ENCODE measurements at regions not wholly inside any gene's neighbourhood (a gene's known extent, or its start where the extent isn't known, plus 50 kb on each side); places are given as distances from the start of the nearest gene placed in this dataset.

GRCh38 chr7:46881507-46882127, 700.3 kb downstream of the TNS3 start:
- Histone ChIP-seq H3K9me3 (ENCODE audit: low read depth) (no peaks in the 10 kb centered on the region), H2AFZ (replicated peaks) (no peak overlapping the region), H3K4me3 (no peak overlapping the region), H3K36me3 (no peaks in the 10 kb centered on the region), H3K9ac (no peak overlapping the region), H3K27ac (no peak overlapping the region), H3K4me2 (no peak overlapping the region), H3K4me1 (no peaks in the 10 kb centered on the region), H3K27me3 (no peaks in the 10 kb centered on the region), H3K79me2 (ENCODE audit: low read depth) (no peaks in the 10 kb centered on the region), H4K20me1 (ENCODE audit: low read depth) (no peaks in the 10 kb centered on the region), H3F3A (ENCODE audit: low read depth) (no peaks in the 10 kb centered on the region)
- no peaks in the 10 kb centered on the region for H3K36me3 Mint-ChIP-seq
- peaks cover 2% of the 10 kb centered on the region for H3K27me3 Mint-ChIP-seq (ENCODE audit: insufficient read depth, low read depth)
- peaks cover 4% of the 10 kb centered on the region for H3K4me1 Mint-ChIP-seq
- H3K4me3 Mint-ChIP-seq: no peak overlapping the region
- H3K27ac Mint-ChIP-seq: no peak overlapping the region
- TF ChIP-seq CTCF (IDR thresholded peaks at IDR 0.05): no peak
- no peak for TF ChIP-seq EZH2 (IDR thresholded peaks at IDR 0.05)
- no peak for TF ChIP-seq EZH2phosphoT487 (IDR thresholded peaks at IDR 0.05)
- no peaks in the 10 kb centered on the region for H3K9me3 Mint-ChIP-seq
- DNase-seq (ENCODE audit: low spot score): peak; percentile 2

GRCh38 chr7:46880508-46881196, 701.3 kb downstream of the TNS3 start:
- no peaks in the 10 kb centered on the region for H4K20me1 ChIP-seq (ENCODE audit: low read depth)
- H3K9me3 Mint-ChIP-seq: no peaks in the 10 kb centered on the region
- no peak overlapping the region for H3K4me3 Mint-ChIP-seq
- no peak for DNase-seq (ENCODE audit: low spot score)
- peaks cover 4% of the 10 kb centered on the region for H3K4me1 Mint-ChIP-seq
- H3K4me2 ChIP-seq: no peak overlapping the region
- no peaks in the 10 kb centered on the region for H3F3A ChIP-seq (ENCODE audit: low read depth)
- H3K36me3 ChIP-seq: no peaks in the 10 kb centered on the region
- H3K27ac Mint-ChIP-seq: no peak overlapping the region
- TF ChIP-seq CTCF (IDR thresholded peaks at IDR 0.05): no peak
- no peak for TF ChIP-seq EZH2phosphoT487 (IDR thresholded peaks at IDR 0.05)
- no peak for TF ChIP-seq EZH2 (IDR thresholded peaks at IDR 0.05)
- no peaks in the 10 kb centered on the region for H3K36me3 Mint-ChIP-seq
- H3K9ac ChIP-seq: no peak overlapping the region
- H3K27me3 Mint-ChIP-seq (ENCODE audit: insufficient read depth, low read depth): peaks cover 2% of the 10 kb centered on the region
- no peaks in the 10 kb centered on the region for H3K27me3 ChIP-seq
- H3K4me1 ChIP-seq: no peaks in the 10 kb centered on the region
- no peak overlapping the region for H2AFZ ChIP-seq (replicated peaks)
- H3K9me3 ChIP-seq (ENCODE audit: low read depth): no peaks in the 10 kb centered on the region
- no peaks in the 10 kb centered on the region for H3K79me2 ChIP-seq (ENCODE audit: low read depth)
- no peak overlapping the region for H3K4me3 ChIP-seq
- H3K27ac ChIP-seq: no peak overlapping the region

- H3K4me3 Mint-ChIP-seq: no peak overlapping the region
Observed at GRCh38 chr7:46879783-46880182, 702.1 kb downstream of the TNS3 start.

More at GRCh38 chr7:46879783-46880182, 702.1 kb downstream of the TNS3 start:
- H3K4me2 ChIP-seq: no peak overlapping the region
- Mint-ChIP-seq H3K4me1 (peaks cover 4% of the 10 kb centered on the region), H3K27ac (no peak overlapping the region), H3K9me3 (no peaks in the 10 kb centered on the region), H3K27me3 (ENCODE audit: insufficient read depth, low read depth) (peaks cover 2% of the 10 kb centered on the region), H3K36me3 (no peaks in the 10 kb centered on the region)
- DNase-seq (ENCODE audit: low spot score): no peak
- no peak overlapping the region for H3K27ac ChIP-seq
- no peaks in the 10 kb centered on the region for H3K79me2 ChIP-seq (ENCODE audit: low read depth)
- H3K27me3 ChIP-seq: no peaks in the 10 kb centered on the region
- H3K4me3 ChIP-seq: no peak overlapping the region
- H3K36me3 ChIP-seq: no peaks in the 10 kb centered on the region
- no peak overlapping the region for H3K9ac ChIP-seq
- H3K4me1 ChIP-seq: no peaks in the 10 kb centered on the region
- H3F3A ChIP-seq (ENCODE audit: low read depth): no peaks in the 10 kb centered on the region
- TF ChIP-seq EZH2phosphoT487 (IDR thresholded peaks at IDR 0.05): no peak
- no peak for TF ChIP-seq EZH2 (IDR thresholded peaks at IDR 0.05)
- TF ChIP-seq CTCF (IDR thresholded peaks at IDR 0.05): no peak
- H4K20me1 ChIP-seq (ENCODE audit: low read depth): no peaks in the 10 kb centered on the region
- no peaks in the 10 kb centered on the region for H3K9me3 ChIP-seq (ENCODE audit: low read depth)
- H2AFZ ChIP-seq (replicated peaks): no peak overlapping the region
